ENCODE measurements at regions not wholly inside any gene's neighbourhood (a gene's known extent, or its start where the extent isn't known, plus 50 kb on each side); places are given as distances from the start of the nearest gene placed in this dataset.
A peak's percentile ranks its signal among the peaks of the same experiment; 100 is the strongest.

GRCh38 chr4:36494016-36494415, 212.6 kb downstream of the DTHD1 start:
- no peak for DNase-seq

GRCh38 chr4:36494747-36495146, 213.3 kb downstream of the DTHD1 start:
- DNase-seq: no peak

GRCh38 chr4:36502350-36502749, 220.9 kb downstream of the DTHD1 start:
- DNase-seq: no peak

- peak in 2 of 3 experiments; percentile 6 to 52 for DNase-seq
These were observed 227.0 kb downstream of the DTHD1 start for GRCh38 chr4:36508394-36508793.

- DNase-seq: no peak
These were observed 228.4 kb downstream of the DTHD1 start for GRCh38 chr4:36509845-36510244.

- DNase-seq: no peak
These were observed 230.4 kb downstream of the DTHD1 start for GRCh38 chr4:36511785-36512184.

GRCh38 chr4:36516522-36517095, 235.2 kb downstream of the DTHD1 start:
- DNase-seq: no peak

- no peak for DNase-seq
These were observed 241.8 kb downstream of the DTHD1 start for GRCh38 chr4:36523182-36523581.

GRCh38 chr4:36532670-36533379, 251.4 kb downstream of the DTHD1 start:
- no peak for DNase-seq

- no peak for DNase-seq
These were observed 252.5 kb downstream of the DTHD1 start for GRCh38 chr4:36533944-36534343.

- DNase-seq: no peak
These were observed 266.0 kb downstream of the DTHD1 start for GRCh38 chr4:36547383-36547782.

- no peak for DNase-seq
These were observed 267.8 kb downstream of the DTHD1 start for GRCh38 chr4:36549252-36549651.

- no peak for DNase-seq
These were observed 268.6 kb downstream of the DTHD1 start for GRCh38 chr4:36549992-36550391.

- no peak for DNase-seq
These were observed 270.3 kb downstream of the DTHD1 start for GRCh38 chr4:36551697-36552214.

GRCh38 chr4:36553029-36553428, 271.6 kb downstream of the DTHD1 start:
- DNase-seq: no peak

- DNase-seq: no peak
These were observed 272.0 kb downstream of the DTHD1 start for GRCh38 chr4:36553453-36553852.

- no peak for DNase-seq
These were observed 275.6 kb downstream of the DTHD1 start for GRCh38 chr4:36556984-36557383.

GRCh38 chr4:36568575-36568974, 287.2 kb downstream of the DTHD1 start:
- no peak for DNase-seq

GRCh38 chr4:36573441-36573840, 292.0 kb downstream of the DTHD1 start:
- no peak for DNase-seq

GRCh38 chr4:36574816-36575215, 293.4 kb downstream of the DTHD1 start:
- DNase-seq: no peak

GRCh38 chr4:36582198-36582597, 300.8 kb downstream of the DTHD1 start:
- DNase-seq: no peak

- DNase-seq: no peak
These were observed 306.6 kb downstream of the DTHD1 start for GRCh38 chr4:36587909-36588472.

- DNase-seq: no peak
These were observed 308.9 kb downstream of the DTHD1 start for GRCh38 chr4:36590343-36590742.

GRCh38 chr4:36601864-36602495, 320.6 kb downstream of the DTHD1 start:
- no peak for DNase-seq
